ENCODE measurements at regions not wholly inside any gene's neighbourhood (a gene's known extent, or its start where the extent isn't known, plus 50 kb on each side); places are given as distances from the start of the nearest gene placed in this dataset.

DNA sequence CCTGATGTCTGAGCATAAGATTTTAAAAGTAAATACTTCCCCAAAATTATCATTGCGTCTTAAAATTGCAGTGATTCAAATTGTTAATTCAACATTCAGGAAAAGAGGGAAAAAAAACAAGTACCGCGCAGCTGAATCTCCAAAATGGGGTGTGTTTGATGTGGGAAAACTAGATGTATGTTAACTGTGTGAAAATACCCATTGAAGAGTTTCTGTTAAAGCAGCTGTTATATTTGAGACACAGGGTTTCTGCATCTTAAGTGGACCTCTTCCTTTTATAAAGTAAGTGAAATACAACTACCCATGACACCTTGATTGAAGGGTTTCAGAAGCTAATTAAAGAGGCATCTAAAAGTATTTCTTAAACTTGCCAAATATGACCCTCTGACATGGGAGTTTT, 1186.1 kb downstream of the NLGN4X start:
- TF ChIP-seq, protein P1, sequence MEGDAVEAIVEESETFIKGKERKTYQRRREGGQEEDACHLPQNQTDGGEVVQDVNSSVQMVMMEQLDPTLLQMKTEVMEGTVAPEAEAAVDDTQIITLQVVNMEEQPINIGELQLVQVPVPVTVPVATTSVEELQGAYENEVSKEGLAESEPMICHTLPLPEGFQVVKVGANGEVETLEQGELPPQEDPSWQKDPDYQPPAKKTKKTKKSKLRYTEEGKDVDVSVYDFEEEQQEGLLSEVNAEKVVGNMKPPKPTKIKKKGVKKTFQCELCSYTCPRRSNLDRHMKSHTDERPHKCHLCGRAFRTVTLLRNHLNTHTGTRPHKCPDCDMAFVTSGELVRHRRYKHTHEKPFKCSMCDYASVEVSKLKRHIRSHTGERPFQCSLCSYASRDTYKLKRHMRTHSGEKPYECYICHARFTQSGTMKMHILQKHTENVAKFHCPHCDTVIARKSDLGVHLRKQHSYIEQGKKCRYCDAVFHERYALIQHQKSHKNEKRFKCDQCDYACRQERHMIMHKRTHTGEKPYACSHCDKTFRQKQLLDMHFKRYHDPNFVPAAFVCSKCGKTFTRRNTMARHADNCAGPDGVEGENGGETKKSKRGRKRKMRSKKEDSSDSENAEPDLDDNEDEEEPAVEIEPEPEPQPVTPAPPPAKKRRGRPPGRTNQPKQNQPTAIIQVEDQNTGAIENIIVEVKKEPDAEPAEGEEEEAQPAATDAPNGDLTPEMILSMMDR (IDR thresholded peaks at IDR 0.05): no peak
- TF ChIP-seq POLR2A (IDR thresholded peaks at IDR 0.05): no peak

Measured in lower leg skin (tissue), 3 donors.